ENCODE measurements at regions not wholly inside any gene's neighbourhood (a gene's known extent, or its start where the extent isn't known, plus 50 kb on each side); places are given as distances from the start of the nearest gene placed in this dataset.
"Not testable (repeated sequence)": the region's sequence is repeated elsewhere in the genome, so short reads cannot be mapped to it uniquely, and the experiment has no call there.

- DNase-seq (ENCODE audit: low read depth, low spot score) = no peak
These were observed 961.4 kb downstream of the EPHA3 start for GRCh38 chr3:90068783-90069182.

- no peak for DNase-seq (ENCODE audit: low read depth, low spot score)
These were observed 962.3 kb downstream of the EPHA3 start for GRCh38 chr3:90069748-90070147.

- no peak for DNase-seq (ENCODE audit: low read depth, low spot score)
These were observed 968.7 kb downstream of the EPHA3 start for GRCh38 chr3:90076136-90076535.

- DNase-seq (ENCODE audit: low read depth, low spot score) = no peak
These were observed 973.6 kb downstream of the EPHA3 start for GRCh38 chr3:90080988-90081387.

GRCh38 chr3:90086297-90086696, 978.9 kb downstream of the EPHA3 start:
- not testable (repeated sequence) for DNase-seq (ENCODE audit: low read depth, low spot score)

GRCh38 chr3:90087703-90088102, 980.3 kb downstream of the EPHA3 start:
- DNase-seq (ENCODE audit: low read depth, low spot score) = no peak

- DNase-seq (ENCODE audit: low read depth, low spot score) = peak; percentile 69
These were observed 984.1 kb downstream of the EPHA3 start for GRCh38 chr3:90091549-90091948.

GRCh38 chr3:90092994-90093393, 985.6 kb downstream of the EPHA3 start:
- no peak for DNase-seq (ENCODE audit: low read depth, low spot score)

GRCh38 chr3:90095811-90096210, 988.4 kb downstream of the EPHA3 start:
- DNase-seq (ENCODE audit: low read depth, low spot score) = no peak

- no peak for DNase-seq (ENCODE audit: low read depth, low spot score)
These were observed 992.1 kb downstream of the EPHA3 start for GRCh38 chr3:90099493-90099892.

GRCh38 chr3:90102146-90102545, 994.7 kb downstream of the EPHA3 start:
- no peak for DNase-seq (ENCODE audit: low read depth, low spot score)

GRCh38 chr3:90121326-90121725, 1013.9 kb downstream of the EPHA3 start:
- no peak for DNase-seq (ENCODE audit: low read depth, low spot score)

- no peak for DNase-seq (ENCODE audit: low read depth, low spot score)
These were observed 1021.0 kb downstream of the EPHA3 start for GRCh38 chr3:90128391-90128790.

- no peak for DNase-seq (ENCODE audit: low read depth, low spot score)
These were observed 1022.3 kb downstream of the EPHA3 start for GRCh38 chr3:90129730-90130129.

- peak; percentile 36 for DNase-seq (ENCODE audit: low read depth, low spot score)
These were observed 1024.8 kb downstream of the EPHA3 start for GRCh38 chr3:90132197-90132596.

GRCh38 chr3:90134090-90134489, 1026.7 kb downstream of the EPHA3 start:
- DNase-seq (ENCODE audit: low read depth, low spot score) = no peak

GRCh38 chr3:90136456-90137191, 1029.2 kb downstream of the EPHA3 start:
- no peak for DNase-seq (ENCODE audit: low read depth, low spot score)

- DNase-seq (ENCODE audit: low read depth, low spot score) = no peak
These were observed 1037.9 kb downstream of the EPHA3 start for GRCh38 chr3:90145094-90145860.

- no peak for DNase-seq (ENCODE audit: low read depth, low spot score)
These were observed 1072.7 kb downstream of the EPHA3 start for GRCh38 chr3:90180096-90180495.

GRCh38 chr3:90180543-90180942, 1073.1 kb downstream of the EPHA3 start:
- no peak for DNase-seq (ENCODE audit: low read depth, low spot score)

GRCh38 chr3:90182291-90182976, 1075.0 kb downstream of the EPHA3 start:
- peak; percentile 17 for DNase-seq (ENCODE audit: low read depth, low spot score)

- no peak for DNase-seq (ENCODE audit: low read depth, low spot score)
These were observed 1077.4 kb downstream of the EPHA3 start for GRCh38 chr3:90184861-90185260.
